HCT116 (cell line): ENCODE measurements at regions not wholly inside any gene's neighbourhood (a gene's known extent, or its start where the extent isn't known, plus 50 kb on each side); places are given as distances from the start of the nearest gene placed in this dataset.

ENCODE experiments used
- ATAC-seq: fragments of 200-7000 bp; cut with Tn5 transposase; 2 replicates; pipeline ENCODE4 v1.9.1; 2020; ENCODE audit warnings: mild to moderate bottlenecking, moderate library complexity
- BruUV-seq: library from RNA; stranded (reverse); fragments of 400-500 nt; replicated peaks from 2 replicates; lab custom pipeline; 2021; lab: Mats Ljungman, UMichigan
- CTCF ChIA-PET: fragments of 300-600 bp; sonication (Branson Sonifier 250); formaldehyde crosslinking; loops from one replicate; lab custom pipeline; 2021; ENCODE audit warnings: antibody characterized with exemption; lab: Charles Lee
- POLR2A ChIA-PET: fragments of 300-600, 350-600 bp; sonication (Branson Sonifier 250); formaldehyde crosslinking; loops from one replicate; lab custom pipeline; 2021; ENCODE audit warnings: antibody characterized with exemption; lab: Charles Lee
- RAD21 ChIA-PET, 2 experiments: fragments of 300-600 bp; sonication (Branson Sonifier 250); formaldehyde crosslinking; loops; one replicate each; lab custom pipeline; 2023; ENCODE audit warnings: low total read pairs in 2 of 2; ENCODE audit not compliant: uncharacterized antibody in 2 of 2, unreplicated experiment in 2 of 2, low non-redundant PET in 1 of 2; lab: Charles Lee
- DNase-seq: peaks from one replicate; pipeline ENCODE4 v3.0.0-alpha.2; 2010; ENCODE audit warnings: low read depth, low spot score
- H2AFZ ChIP-seq: fragments of 200-600 bp; shearing (Covaris generic), sonication (generic); 2 replicates; pipeline ENCODE4 v1.6.1; 2017; ENCODE audit warnings: low read depth, mixed run types, mixed read lengths, antibody characterized with exemption, low read length; ENCODE audit not compliant: poor library complexity, severe bottlenecking
- H3K27ac ChIP-seq: 2 replicates; pipeline ENCODE4 v1.5.1; 2012; ENCODE audit warnings: low read depth, low read length
- H3K27me3 ChIP-seq: fragments of 200-600 bp; sonication (generic); 2 replicates; pipeline ENCODE4 v1.6.1; 2016; ENCODE audit warnings: mixed run types, low read length, mixed read lengths; ENCODE audit not compliant: insufficient read depth
- H3K36me3 ChIP-seq, 2 experiments: fragments of 200-500 bp in 1 of 2; fragments of 200-600 bp in 1 of 2; sonication (Bioruptor generic) in 1 of 2; sonication (generic) in 1 of 2; 2 replicates each; pipeline versions ENCODE4 v1.5.1 to v1.6.1; 2014 to 2016; ENCODE audit warnings: low read length in 2 of 2, inconsistent platforms in 1 of 2, mixed read lengths in 1 of 2, mixed run types in 1 of 2; ENCODE audit not compliant: insufficient read depth in 2 of 2, control insufficient read depth in 1 of 2
- H3K4me1 ChIP-seq, 2 experiments: fragments of 200-600 bp in 1 of 2; sonication (generic) in 1 of 2; 2 replicates each; pipeline versions ENCODE4 v1.5.1 to v1.6.1; 2012 to 2017; ENCODE audit warnings: low read length in 2 of 2, inconsistent platforms in 1 of 2, mild to moderate bottlenecking in 1 of 2, mixed read lengths in 1 of 2, mixed run types in 1 of 2, moderate library complexity in 1 of 2; ENCODE audit not compliant: insufficient read depth in 2 of 2, control insufficient read depth in 1 of 2
- H3K4me2 ChIP-seq: fragments of 200-600 bp; sonication (generic); 2 replicates; pipeline ENCODE4 v1.6.1; 2017; ENCODE audit warnings: mixed run types, low read length, mixed read lengths
- H3K4me3 ChIP-seq, 2 experiments: fragments of 200-600 bp in 1 of 2; sonication (generic) in 1 of 2; replicated peaks in 1 of 2; 2 replicates each; pipeline ENCODE4 v1.5.1; 2011 to 2016; ENCODE audit warnings: low read length in 2 of 2, control low read depth in 1 of 2, low read depth in 1 of 2, mild to moderate bottlenecking in 1 of 2, mixed read lengths in 1 of 2, mixed run types in 1 of 2
- H3K79me2 ChIP-seq: fragments of 200-600 bp; sonication (generic); 2 replicates; pipeline ENCODE4 v1.6.1; 2017; ENCODE audit warnings: mild to moderate bottlenecking, mixed run types, low read length, moderate library complexity, mixed read lengths; ENCODE audit not compliant: insufficient read depth
- H3K9ac ChIP-seq: fragments of 200-600 bp; sonication (generic); 2 replicates; pipeline ENCODE4 v1.6.1; 2016; ENCODE audit warnings: low read length, mixed read lengths
- H3K9me2 ChIP-seq: fragments of 200-600 bp; sonication (generic), shearing (Covaris generic); 2 replicates; pipeline ENCODE4 v1.6.1; 2017; ENCODE audit warnings: mixed run types, mild to moderate bottlenecking, moderate library complexity; ENCODE audit not compliant: insufficient read depth
- H3K9me3 ChIP-seq, 2 experiments: fragments of 200-500 bp in 1 of 2; fragments of 200-600 bp in 1 of 2; sonication (Bioruptor generic) in 1 of 2; sonication (generic) in 1 of 2; 2 replicates each; pipeline ENCODE4 v1.6.1; 2014 to 2017; ENCODE audit warnings: low read length in 2 of 2, mixed read lengths in 2 of 2, inconsistent platforms in 1 of 2, low read depth in 1 of 2, mild to moderate bottlenecking in 1 of 2, mixed run types in 1 of 2, moderate library complexity in 1 of 2; ENCODE audit not compliant: control insufficient read depth in 1 of 2, insufficient read depth in 1 of 2
- H4K20me1 ChIP-seq: fragments of 200-600 bp; sonication (generic), shearing (Covaris generic); 2 replicates; pipeline ENCODE4 v1.6.1; 2017; ENCODE audit warnings: mixed run types, mild to moderate bottlenecking, moderate library complexity; ENCODE audit not compliant: insufficient read depth
- ATF3 ChIP-seq: IDR thresholded peaks from 2 replicates; pipeline ENCODE4 v1.6.1; 2012
- CBX3 ChIP-seq: IDR thresholded peaks from 2 replicates; pipeline ENCODE4 v1.6.1; 2012; ENCODE audit warnings: low read depth
- CEBPB ChIP-seq: IDR thresholded peaks from 2 replicates; pipeline ENCODE4 v1.6.1; 2012; ENCODE audit warnings: low read depth
- CTCF ChIP-seq, 3 experiments: fragments of 200-600 bp in 1 of 3; sonication (generic) in 1 of 3; IDR thresholded peaks in 2 of 3; conservative IDR thresholded peaks in 1 of 3; 2 replicates each; pipeline ENCODE4 v1.5.1; 2012 to 2017; ENCODE audit warnings: low read depth in 2 of 3, low read length in 2 of 3, antibody characterized with exemption in 1 of 3, borderline replicate concordance in 1 of 3, control low read depth in 1 of 3, mild to moderate bottlenecking in 1 of 3, mixed read lengths in 1 of 3, mixed run types in 1 of 3, moderate library complexity in 1 of 3; ENCODE audit not compliant: insufficient read depth in 1 of 3
- EGR1 ChIP-seq: IDR thresholded peaks from 2 replicates; pipeline ENCODE4 v1.6.1; 2012; ENCODE audit warnings: low read depth
- ELF1 ChIP-seq: IDR thresholded peaks from 2 replicates; pipeline ENCODE4 v1.6.1; 2012; ENCODE audit warnings: low read depth, borderline replicate concordance
- EZH2 ChIP-seq: fragments of 200-600 bp; sonication (generic); IDR thresholded peaks from 2 replicates; pipeline ENCODE4 v1.6.1; 2017; ENCODE audit warnings: antibody characterized with exemption, mixed run types
- EZH2phosphoT487 ChIP-seq: fragments of 200-600 bp; IDR thresholded peaks from 2 replicates; pipeline ENCODE4 v1.6.1; 2018; ENCODE audit warnings: antibody characterized with exemption, borderline replicate concordance
- FOSL1 ChIP-seq: IDR thresholded peaks from 2 replicates; pipeline ENCODE4 v1.6.1; 2012; ENCODE audit warnings: low read depth
- JUND ChIP-seq: IDR thresholded peaks from 2 replicates; pipeline ENCODE4 v1.6.1; 2012
- POLR2AphosphoS5 ChIP-seq: IDR thresholded peaks from 2 replicates; pipeline ENCODE4 v1.6.1; 2011; ENCODE audit warnings: mild to moderate bottlenecking, low read depth, low read length, moderate library complexity
- RAD21 ChIP-seq: IDR thresholded peaks from 2 replicates; pipeline ENCODE4 v1.6.1; 2012; ENCODE audit warnings: low read depth, mild to moderate bottlenecking
- SIN3A ChIP-seq: IDR thresholded peaks from 2 replicates; pipeline ENCODE4 v1.6.1; 2012; ENCODE audit warnings: low read depth
- SP1 ChIP-seq: IDR thresholded peaks from 2 replicates; pipeline ENCODE4 v1.6.1; 2012; ENCODE audit warnings: low read depth
- TCF7L2 ChIP-seq: IDR thresholded peaks from 2 replicates; pipeline ENCODE4 v1.7.0; 2011; ENCODE audit warnings: borderline replicate concordance, inconsistent platforms; ENCODE audit not compliant: insufficient read depth, insufficient read length; ENCODE audit errors: extremely low read depth
- YY1 ChIP-seq: IDR thresholded peaks from 2 replicates; pipeline ENCODE4 v1.6.1; 2011; ENCODE audit warnings: low read length, low read depth, moderate library complexity, mild to moderate bottlenecking; ENCODE audit not compliant: insufficient replicate concordance; ENCODE audit errors: extremely low read depth
- ZBTB33 ChIP-seq: IDR thresholded peaks from 2 replicates; pipeline ENCODE4 v1.6.1; 2011; ENCODE audit warnings: mild to moderate bottlenecking, low read length, moderate library complexity; ENCODE audit not compliant: insufficient replicate concordance; ENCODE audit errors: extremely low read depth
- ZFX ChIP-seq: fragments of 450-650 bp; IDR thresholded peaks from 2 replicates; pipeline ENCODE4 v1.6.1; 2017
- intact Hi-C: fragments of 100-400 bp; cut with micrococcal nuclease; formaldehyde crosslinking; loops from 2 replicates; pipeline ENCODE4 v1.10.0; 2022

GRCh38 chr11:45087086-45087899 is 59.1 kb upstream of the PRDM11 start:
- ChIA-PET POLR2A (no interaction called here), RAD21 (no interaction called here), CTCF (interaction anchor here (0.7 to 0.8 kb wide), 2 partner anchors 159 to 160 kb away, joined by 3 read pairs; no protein-coding TSS in a partner anchor)
- no TSS peak for BruUV-seq
- no peak for DNase-seq
- TF ChIP-seq EGR1 (no peak), EZH2phosphoT487 (no peak), POLR2AphosphoS5 (no peak), SP1 (no peak), ATF3 (no peak), ELF1 (no peak), CBX3 (no peak), CEBPB (no peak), RAD21 (no peak), ZFX (no peak), ZBTB33 (no peak), YY1 (no peak), CTCF (IDR thresholded peaks at IDR 0.05 in 2 of 3, conservative IDR thresholded peaks at IDR 0.05 in 1 of 3; ENCODE audit: borderline replicate concordance in 1 of 3, insufficient read depth in 1 of 3, low read depth in 2 of 3, low read length in 2 of 3) (no peak), EZH2 (no peak), TCF7L2 (no peak), SIN3A (no peak), FOSL1 (no peak), JUND (no peak)
- no peak overlapping the region for H3K4me3 ChIP-seq
- H2AFZ ChIP-seq, result no peak overlapping the region
- H3K9ac ChIP-seq, result no peak overlapping the region
- H3K9me2 ChIP-seq, result no peaks in the 10 kb centered on the region
- no peak overlapping the region for H3K27ac ChIP-seq
- H3K4me2 ChIP-seq, result no peak overlapping the region
- no peaks in the 10 kb centered on the region for H4K20me1 ChIP-seq
- H3K36me3 ChIP-seq, result no peaks in the 10 kb centered on the region
- no peak for ATAC-seq
- intact Hi-C loops, result no loop called here
- no peaks in the 10 kb centered on the region for H3K79me2 ChIP-seq
- no peaks in the 10 kb centered on the region for H3K9me3 ChIP-seq
- H3K27me3 ChIP-seq, result peaks cover 10% of the 10 kb centered on the region; the same call in 1 of the 2 replicates
- H3K4me1 ChIP-seq, result no peaks in the 10 kb centered on the region
